NB4 (cell line): ENCODE measurements at regions not wholly inside any gene's neighbourhood (a gene's known extent, or its start where the extent isn't known, plus 50 kb on each side); places are given as distances from the start of the nearest gene placed in this dataset.

Experiments used
- DNase-seq: peaks from one replicate; pipeline ENCODE4 v3.0.0; 2010; ENCODE audit warnings: low read depth
- H3K4me3 ChIP-seq: one replicate; pipeline ENCODE4 v1.5.1; 2011; ENCODE audit warnings: mild to moderate bottlenecking, low read depth, low read length, moderate library complexity
- MYC ChIP-seq: IDR thresholded peaks from 2 replicates; pipeline ENCODE4 v1.6.1; 2011; ENCODE audit warnings: low read depth, low read length
- POLR2A ChIP-seq: IDR thresholded peaks from 2 replicates; pipeline ENCODE4 v1.6.1; 2011; ENCODE audit warnings: mild to moderate bottlenecking; ENCODE audit not compliant: insufficient read length; ENCODE audit errors: extremely low read depth
- TF ChIP-seq, protein P1 (sequence below): IDR thresholded peaks from 2 replicates; pipeline ENCODE4 v1.6.1; 2011; ENCODE audit warnings: low read depth, low read length
- TF ChIP-seq, protein P2 (sequence below): IDR thresholded peaks from one replicate; pipeline ENCODE4 v1.5.1; 2012; ENCODE audit warnings: low read depth, low read length

DNA sequence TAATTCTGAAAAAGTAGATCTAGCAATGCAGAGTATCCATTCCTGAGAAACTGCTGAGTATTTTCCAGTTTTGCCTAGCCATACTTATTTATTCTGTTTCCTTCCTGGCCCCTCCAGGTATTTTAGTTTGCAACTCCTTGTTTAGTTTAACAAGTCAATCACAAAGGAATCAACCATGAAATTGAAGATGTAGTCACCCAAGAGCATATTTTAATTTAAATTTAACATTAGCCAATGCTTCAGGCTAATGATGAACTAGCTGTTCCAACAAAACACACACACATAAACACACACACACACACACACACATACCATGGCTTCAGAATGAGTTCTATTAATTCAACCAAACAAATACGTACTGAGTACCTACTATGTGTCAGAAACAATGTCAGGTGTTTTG, 332.8 kb upstream of the ERCC4 start:
- DNase-seq: no peak
- H3K4me3 ChIP-seq: no peak overlapping the region
- TF ChIP-seq, protein P1, sequence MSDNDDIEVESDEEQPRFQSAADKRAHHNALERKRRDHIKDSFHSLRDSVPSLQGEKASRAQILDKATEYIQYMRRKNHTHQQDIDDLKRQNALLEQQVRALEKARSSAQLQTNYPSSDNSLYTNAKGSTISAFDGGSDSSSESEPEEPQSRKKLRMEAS: no peak
- TF ChIP-seq, protein P2, sequence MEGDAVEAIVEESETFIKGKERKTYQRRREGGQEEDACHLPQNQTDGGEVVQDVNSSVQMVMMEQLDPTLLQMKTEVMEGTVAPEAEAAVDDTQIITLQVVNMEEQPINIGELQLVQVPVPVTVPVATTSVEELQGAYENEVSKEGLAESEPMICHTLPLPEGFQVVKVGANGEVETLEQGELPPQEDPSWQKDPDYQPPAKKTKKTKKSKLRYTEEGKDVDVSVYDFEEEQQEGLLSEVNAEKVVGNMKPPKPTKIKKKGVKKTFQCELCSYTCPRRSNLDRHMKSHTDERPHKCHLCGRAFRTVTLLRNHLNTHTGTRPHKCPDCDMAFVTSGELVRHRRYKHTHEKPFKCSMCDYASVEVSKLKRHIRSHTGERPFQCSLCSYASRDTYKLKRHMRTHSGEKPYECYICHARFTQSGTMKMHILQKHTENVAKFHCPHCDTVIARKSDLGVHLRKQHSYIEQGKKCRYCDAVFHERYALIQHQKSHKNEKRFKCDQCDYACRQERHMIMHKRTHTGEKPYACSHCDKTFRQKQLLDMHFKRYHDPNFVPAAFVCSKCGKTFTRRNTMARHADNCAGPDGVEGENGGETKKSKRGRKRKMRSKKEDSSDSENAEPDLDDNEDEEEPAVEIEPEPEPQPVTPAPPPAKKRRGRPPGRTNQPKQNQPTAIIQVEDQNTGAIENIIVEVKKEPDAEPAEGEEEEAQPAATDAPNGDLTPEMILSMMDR: no peak
- TF ChIP-seq POLR2A: no peak
- no peak for TF ChIP-seq MYC

DNA sequence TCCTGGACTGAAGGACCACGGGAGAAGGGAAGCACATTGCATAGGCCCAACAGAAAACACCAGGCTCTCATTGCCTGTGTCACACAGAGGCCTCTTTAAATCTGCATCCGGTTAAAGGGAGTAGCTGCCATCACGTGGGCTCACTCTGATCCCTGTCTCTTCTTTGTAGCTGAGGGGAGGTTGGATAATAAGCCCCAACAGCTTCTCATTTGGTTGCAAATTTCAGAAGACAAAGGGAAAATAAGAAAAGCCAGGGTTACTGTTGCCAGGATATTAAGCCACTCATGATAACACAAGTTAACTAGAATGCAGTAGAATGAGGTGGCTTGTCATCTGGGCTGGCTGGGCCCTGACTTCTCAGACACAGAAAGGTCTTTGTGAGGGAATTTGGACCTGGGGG, 325.1 kb upstream of the ERCC4 start:
- no peak overlapping the region for H3K4me3 ChIP-seq
- TF ChIP-seq, protein P2: no peak
- TF ChIP-seq POLR2A: no peak
- TF ChIP-seq, protein P1: no peak
- no peak for TF ChIP-seq MYC
- DNase-seq: no peak

DNA sequence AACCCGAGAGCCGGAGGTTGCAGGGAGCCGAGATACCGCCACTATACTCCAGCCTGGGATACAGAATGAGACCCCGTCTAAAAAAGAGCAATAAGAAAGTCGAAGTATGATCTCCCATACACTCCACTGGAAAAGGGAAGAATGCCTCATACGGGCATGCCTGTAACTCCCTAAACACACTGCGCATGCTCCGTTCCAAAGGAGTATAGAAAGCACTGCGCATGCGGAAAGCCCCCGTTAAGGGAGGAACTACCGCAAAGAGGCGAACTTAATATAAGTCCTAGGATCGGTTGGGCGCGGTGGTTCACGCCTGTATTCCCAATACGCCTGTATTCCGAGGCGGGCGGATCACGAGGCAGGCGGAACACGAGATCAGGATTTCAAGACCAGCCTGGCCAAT, 313.1 kb upstream of the ERCC4 start:
- TF ChIP-seq POLR2A: no peak
- DNase-seq: no peak

DNA sequence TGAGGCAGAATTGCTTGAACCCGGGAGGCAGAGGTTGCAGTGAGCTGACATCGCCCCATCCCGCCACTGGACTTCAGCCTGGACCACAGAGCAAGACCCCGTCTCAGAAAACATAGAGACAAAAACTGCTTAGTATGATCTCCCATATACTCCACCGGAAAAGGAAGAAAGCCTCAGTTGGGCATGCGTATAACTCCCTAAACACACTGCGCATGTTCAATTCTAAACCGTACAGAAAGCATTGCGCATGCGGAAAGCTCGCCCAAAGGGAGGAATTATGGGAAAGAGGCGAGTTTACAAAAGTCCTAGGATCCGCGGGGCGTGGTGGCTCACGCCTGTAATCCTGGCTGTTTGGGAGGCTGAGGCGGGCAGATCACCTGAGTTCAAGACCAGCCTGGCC, 312.7 kb upstream of the ERCC4 start:
- no peak for DNase-seq
- H3K4me3 ChIP-seq: no peak overlapping the region
- no peak for TF ChIP-seq POLR2A
- no peak for TF ChIP-seq MYC
- TF ChIP-seq, protein P1: no peak
- TF ChIP-seq, protein P2: no peak

More for the DNA sequence above, 313.1 kb upstream of the ERCC4 start:
- H3K4me3 ChIP-seq: no peak overlapping the region

DNA sequence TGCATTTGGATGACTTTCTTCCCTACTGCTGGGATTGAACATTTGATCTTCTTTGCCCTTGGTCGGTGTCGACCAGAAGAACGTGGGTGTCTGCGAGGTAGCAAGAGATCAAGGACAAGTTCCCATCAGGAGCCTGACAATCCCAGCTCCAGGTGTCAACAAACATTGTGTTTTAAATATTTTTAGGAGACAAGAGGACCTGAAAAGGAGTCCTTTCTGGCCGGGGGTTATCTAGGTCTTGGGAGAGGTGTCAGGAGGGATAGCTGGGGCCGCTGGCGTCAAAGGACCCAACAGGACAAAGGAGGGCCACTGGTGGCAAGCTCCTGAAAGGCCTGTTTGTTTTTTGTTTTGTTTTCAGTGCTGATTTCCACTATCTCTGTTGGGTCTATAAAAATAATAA, 308.4 kb upstream of the ERCC4 start:
- H3K4me3 ChIP-seq: no peak overlapping the region
- TF ChIP-seq MYC (no peak), POLR2A (no peak)
- TF ChIP-seq, protein P1: no peak
- TF ChIP-seq, protein P2: no peak
- no peak for DNase-seq

DNA sequence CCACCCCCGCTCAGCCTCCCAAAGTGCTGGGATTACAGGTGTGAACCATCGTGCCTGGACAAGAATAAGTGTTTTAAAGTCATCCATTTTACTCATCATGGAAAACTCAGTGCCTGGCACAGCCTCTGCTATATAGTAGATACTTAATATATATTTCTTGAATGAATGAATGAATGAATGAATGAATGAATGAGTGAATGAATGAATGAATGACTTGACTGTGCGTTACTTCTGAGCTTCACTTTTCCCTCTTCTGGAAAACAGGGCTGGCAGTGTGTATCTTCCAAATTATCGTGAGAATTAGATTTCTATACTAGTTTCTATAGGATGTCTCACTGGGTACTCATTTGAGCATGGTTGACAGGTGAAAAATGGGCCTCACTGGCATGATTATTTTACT, 307.3 kb upstream of the ERCC4 start:
- no peak for TF ChIP-seq POLR2A
- TF ChIP-seq MYC: no peak
- TF ChIP-seq, protein P2: no peak
- TF ChIP-seq, protein P1: no peak
- no peak for DNase-seq
- no peak overlapping the region for H3K4me3 ChIP-seq
